Inflammatory macrophage treated with lipopolysaccharide for 4 hours (primary cell): ENCODE measurements at regions not wholly inside any gene's neighbourhood (a gene's known extent, or its start where the extent isn't known, plus 50 kb on each side); places are given as distances from the start of the nearest gene placed in this dataset.
A peak's percentile ranks its signal among the peaks of the same experiment; 100 is the strongest.

Experiments
- DNase-seq: peaks from one replicate; pipeline ENCODE4 v3.0.0-alpha.2; 2020

GRCh38 chr10:71025535-71025934, 137.2 kb upstream of the PCBD1 start:
- DNase-seq: no peak

- no peak for DNase-seq
These were observed 139.7 kb upstream of the PCBD1 start for GRCh38 chr10:71028066-71028465.

DNA sequence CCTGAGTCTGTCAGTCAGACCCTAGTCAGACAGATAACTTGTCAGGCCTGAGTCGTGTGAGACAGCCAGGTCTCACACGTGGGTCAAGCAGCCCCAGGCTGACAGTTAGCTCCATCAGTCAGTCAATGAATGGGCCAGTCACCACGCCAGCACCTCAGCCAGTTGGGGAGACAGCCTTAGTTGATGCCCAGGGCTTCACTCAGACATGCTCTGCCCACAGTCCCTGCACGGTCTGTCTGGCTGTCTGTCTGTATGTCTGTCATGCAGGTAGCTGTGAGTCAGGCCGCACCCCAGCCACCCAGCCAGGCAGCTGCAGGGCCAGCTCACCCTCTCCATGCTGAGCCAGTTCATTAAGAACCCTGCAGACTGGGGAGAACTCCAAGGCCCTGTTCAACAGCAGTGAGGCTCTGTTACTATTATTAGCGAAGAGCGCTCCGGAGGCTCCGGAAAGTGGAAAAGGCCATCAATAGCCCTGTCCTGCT, 141.1 kb upstream of the PCBD1 start:
- DNase-seq: no peak

DNA sequence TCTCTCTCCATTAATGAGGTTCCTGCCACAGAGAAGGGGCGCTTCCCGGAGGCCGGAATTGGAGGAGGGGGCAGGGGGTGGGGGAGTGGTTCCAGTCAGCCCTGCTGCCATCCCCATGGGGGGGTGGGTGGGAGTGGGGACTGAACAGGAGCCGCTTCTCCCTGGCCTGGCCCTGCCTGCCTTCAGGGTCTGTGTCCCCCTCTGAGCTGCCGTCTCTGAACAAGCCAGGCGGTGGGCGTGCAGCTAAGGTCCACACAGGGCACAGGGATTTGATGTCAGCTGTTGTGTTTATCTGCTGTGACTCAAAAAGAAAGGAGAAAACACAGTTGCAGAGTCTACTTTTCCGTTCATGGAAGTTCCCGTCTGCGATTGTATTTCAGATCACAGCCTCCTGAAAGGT, 141.5 kb upstream of the PCBD1 start:
- DNase-seq: no peak

- no peak for DNase-seq
These were observed 142.7 kb upstream of the PCBD1 start for GRCh38 chr10:71031026-71031425.

DNA sequence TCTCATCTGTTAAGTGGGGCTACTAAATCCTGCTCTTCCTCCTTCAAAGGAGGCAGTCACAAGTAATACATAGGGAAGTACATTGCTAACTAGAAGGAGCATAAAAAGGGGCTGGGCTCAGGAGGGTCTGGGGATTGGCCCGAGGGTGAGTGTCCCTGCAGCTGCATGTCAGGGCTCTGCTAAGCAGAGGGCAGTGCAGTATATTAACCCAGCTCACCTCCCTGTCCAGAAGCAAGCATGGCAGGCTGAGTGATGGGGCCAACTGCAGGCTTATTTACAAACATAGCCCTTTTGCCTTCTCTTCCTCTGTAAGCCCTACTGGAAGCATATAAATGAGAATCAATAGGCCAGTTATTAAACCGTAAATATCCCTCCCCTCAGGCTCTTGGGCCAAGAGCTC, 143.2 kb upstream of the PCBD1 start:
- no peak for DNase-seq

DNA sequence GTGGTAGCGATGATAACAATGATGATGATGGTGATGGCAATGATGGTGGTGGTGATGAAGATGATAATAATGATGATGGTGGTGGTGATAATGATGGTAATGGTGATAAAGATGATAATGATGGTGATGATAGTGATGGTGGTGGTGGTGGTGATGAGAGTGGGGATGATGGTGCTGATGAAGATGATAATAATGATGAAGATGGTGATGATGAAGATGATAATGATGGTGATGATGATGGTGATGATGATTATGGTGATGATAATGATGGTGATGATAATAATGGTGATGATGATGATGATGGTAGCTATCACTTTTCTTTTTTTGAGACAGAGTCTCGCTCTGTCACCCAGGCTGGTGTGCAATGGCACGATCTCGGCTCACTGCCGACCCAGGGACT, 144.5 kb upstream of the PCBD1 start:
- DNase-seq: no peak

GRCh38 chr10:71033396-71033980, 145.1 kb upstream of the PCBD1 start:
- DNase-seq: no peak

DNA sequence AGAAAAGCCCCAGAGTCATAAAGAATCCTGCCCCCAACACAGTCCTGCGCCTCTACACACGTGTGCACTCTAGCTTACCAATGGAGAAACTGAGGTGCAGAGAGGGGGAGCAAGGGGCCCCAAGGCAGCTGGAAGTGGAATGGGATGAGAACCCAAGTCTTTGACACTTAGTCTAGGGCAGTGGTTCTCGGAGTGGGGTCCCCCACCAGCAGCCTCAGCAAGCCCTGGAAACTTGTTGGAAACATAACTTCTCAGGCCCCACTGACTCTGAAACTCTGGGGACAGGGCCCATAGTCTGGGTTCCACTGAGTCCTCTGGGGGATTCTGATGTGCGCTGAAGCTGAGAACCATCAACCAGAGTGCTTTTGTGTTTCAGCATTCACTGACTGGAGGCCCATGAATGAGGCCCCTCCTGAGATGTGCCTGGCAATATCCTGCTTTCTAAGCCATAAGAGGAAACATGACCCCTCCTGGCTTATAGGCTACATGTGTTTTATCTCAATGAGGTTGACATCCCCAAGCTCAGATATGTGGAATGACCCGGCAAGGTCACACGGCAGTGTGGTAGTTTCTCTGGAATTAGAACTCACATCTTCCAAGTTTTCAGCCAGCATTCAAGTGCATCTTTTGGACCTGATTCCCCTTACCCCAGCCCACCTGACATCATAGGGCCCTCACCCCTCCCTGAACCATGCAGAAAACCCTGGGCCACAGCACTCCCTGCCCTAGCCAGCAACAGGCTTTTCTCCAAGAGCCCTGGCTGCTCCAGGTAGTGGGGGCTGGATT, 147.3 kb upstream of the PCBD1 start:
- no peak for DNase-seq

DNA sequence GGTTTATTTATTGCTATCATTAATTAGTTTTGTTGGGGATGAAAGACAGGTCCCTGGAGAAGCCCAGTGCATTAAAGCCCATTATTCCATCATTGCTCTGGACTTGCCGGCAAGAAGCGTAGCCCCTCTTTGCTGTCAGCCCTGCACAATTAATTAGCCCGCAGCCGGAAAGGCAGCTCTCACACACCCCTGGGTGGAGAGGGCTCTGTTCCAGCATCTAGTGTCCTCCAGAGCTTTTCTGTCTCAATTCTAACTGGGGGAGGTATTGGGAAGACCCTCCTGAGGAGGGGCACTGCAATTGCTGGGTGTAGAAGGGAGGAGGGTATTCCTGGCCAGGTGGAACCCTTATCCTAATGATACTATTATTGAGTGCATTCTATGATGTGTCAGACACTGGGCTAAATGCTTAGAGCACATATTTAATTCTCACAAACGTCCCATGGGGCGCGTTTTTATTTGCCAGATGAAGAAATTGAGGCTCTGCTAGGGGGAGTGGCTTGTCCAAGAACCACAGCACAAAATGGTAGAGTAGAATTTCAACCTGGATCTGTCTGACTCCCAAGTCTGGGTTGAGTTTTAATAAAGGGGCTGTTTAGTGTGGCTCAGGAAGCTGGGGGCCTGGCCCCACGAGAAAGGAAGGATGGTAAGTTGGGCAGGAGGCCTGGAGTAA, 148.1 kb upstream of the PCBD1 start:
- DNase-seq: no peak

DNA sequence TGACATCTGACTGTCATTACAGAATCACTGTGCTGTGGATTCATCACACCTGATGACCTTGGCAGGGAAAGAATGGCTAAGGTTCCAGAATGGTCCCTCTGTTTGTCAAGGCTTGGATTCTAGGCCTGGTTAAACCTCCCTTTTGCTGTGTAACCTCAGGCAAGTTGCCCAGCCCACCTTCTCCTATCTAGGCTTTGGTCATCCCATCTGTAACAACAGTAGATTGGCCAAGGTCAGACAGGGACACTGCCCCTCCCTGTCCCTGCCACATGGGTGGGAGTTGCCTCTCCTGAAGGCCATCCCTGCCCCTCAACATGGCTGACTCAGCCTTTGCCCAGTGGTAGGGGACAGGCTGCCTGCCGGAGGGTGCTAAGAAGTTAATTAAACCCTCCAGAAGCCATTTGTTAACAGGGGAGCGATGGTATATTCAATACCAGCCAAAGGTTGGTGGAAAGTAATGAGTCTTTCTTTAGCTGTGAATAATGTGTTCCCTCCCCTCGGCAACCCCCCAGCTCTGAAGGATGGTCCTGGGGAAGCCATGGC, 149.8 kb upstream of the PCBD1 start:
- DNase-seq: no peak

- no peak for DNase-seq
These were observed 150.6 kb upstream of the PCBD1 start for GRCh38 chr10:71038921-71039320.

GRCh38 chr10:71039551-71039950, 151.2 kb upstream of the PCBD1 start:
- DNase-seq: no peak

- DNase-seq: no peak
These were observed 152.0 kb upstream of the PCBD1 start for GRCh38 chr10:71040343-71040742.

DNA sequence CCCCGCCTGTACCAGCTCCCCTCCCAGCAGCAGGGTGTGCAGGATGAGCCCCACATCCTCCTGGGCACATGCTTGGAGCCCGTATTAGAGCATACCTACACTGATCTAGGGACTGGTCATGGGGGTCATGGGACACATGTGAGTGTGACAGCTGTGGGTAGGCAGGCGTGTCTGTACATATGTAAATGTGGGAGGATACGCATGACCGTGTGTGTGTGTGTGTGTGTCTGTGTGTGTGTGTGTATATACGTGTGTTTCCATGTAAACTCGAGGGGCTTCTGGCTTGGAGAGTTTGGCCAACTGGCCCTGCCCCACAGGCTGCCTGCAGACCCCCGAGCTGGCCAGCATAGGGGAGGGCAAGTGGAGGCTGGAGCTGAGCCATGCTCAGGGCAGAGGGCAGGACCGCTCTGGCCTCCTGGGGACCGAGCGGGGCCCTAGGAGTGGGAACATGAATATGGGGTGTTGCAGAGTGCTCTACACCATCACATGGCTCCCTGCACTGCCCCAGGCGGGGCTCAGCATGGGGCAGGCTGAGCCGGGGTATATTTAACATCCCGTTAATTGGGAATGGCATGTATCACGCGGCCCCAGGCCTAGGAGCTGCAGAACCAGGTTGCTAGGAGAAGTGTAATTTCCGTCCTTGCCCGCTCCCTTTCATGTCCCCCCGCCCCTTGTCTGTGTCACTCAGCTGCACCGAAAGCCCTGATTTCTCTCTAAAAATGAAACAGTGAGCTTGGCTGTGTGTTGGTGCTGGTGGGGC, 152.7 kb upstream of the PCBD1 start:
- no peak for DNase-seq

DNA sequence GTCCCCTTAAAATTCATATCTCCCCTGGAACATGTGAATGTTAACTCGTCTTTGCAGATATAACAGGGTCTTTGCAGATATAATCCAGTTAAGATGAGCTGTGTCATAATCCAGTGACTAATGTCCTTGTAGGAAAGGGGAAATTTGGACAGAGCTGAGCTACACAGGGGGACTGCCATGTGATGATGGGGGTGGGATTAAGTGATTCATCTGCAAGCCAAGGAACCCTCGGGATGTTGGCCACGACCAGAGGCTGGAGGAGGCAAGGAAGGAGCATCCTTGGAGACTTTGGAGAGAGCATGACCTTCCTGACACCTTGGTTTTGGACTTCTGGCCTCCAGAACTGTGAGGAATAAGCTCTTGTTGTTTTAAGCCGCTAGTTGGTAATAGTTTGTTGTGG, 153.9 kb upstream of the PCBD1 start:
- DNase-seq: peak; percentile 73

DNA sequence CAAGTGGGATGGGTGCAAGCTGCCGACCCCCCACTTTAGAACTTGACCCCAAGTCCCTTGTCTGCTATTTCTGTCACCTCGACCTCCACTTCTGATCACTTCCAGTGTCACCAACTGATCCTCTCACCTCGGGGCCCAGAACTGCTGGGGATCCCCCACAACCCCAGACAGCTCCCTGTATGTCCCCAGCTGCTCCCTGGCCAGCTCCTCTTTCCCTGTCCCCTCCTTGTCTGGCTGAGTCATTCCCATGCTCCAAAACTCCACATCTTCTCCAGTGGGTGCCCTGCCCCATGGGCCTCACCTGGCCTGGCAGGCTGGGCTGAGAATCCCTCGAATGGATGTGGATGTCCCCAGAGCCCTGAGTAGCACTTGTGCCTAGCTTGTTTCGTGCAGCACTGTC, 154.3 kb upstream of the PCBD1 start:
- DNase-seq: no peak

DNA sequence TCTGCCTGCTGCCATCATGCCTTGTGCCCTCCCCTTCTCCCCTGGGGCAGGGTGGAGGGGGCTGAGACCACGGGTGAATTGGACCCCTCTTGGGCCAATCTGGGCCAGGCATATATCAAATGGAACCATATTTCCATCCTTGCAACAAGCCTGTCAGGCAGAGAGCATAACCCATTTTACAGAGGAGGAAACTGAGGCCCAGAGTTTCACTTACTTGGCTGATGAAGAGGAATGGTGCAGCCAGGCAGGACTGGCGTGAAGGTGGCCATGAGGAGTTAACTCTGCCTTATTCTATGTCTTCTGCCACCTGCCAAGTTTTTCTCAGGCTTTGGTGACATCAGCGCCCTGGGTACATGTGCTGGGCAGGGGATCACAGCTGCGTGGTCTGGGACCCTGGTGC, 155.5 kb upstream of the PCBD1 start:
- DNase-seq: no peak

DNA sequence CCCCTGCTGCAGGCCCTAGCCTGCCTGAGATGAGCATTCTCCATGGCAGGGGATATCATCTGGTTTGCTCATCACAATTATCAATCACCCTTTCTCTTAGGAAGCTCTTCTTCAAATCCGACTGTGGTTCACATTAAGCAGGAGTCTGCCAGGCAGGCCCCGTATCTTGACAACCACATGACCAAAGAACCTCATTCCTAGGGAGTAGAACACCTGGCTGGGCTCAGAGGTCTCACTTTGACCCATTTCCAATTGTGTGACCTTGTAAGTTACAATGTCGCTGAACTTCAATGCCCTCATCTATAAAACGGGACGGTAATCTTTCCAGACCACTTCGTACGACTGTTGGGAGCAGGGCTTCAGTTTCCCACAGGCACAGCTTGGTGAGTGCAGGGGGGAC, 156.4 kb upstream of the PCBD1 start:
- DNase-seq: no peak

DNA sequence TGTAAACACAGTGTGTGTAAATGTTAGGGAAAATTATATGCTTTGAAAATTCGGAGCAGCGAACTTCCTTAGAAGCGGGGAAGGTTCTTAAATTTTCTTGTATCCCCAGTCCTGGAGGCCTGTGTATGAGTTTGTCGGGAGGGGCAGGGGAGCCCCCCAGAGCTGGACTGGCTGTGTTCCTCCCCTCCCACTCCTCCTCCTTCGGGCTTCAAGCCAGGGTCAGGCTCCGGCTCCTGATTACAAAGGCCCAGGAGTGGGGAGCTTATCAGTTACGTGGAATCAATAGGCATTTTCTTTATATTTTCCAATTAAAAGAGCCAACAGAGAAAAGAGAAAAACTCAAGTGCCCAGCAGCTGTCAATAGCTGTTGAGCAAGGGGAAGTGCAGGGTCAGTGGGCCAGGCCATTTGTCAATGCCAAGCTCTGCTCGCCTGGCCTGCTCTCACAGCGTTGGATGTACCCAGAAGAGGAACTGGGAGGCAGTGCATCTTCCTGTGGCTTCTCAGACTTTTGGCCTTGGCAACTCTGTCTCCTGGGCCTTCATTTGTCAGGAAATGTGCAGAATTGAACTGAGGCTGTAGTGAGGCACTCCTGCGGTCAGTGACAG, 156.9 kb upstream of the PCBD1 start:
- DNase-seq: peak; percentile 87

GRCh38 chr10:71045936-71046335, 157.6 kb upstream of the PCBD1 start:
- no peak for DNase-seq

DNA sequence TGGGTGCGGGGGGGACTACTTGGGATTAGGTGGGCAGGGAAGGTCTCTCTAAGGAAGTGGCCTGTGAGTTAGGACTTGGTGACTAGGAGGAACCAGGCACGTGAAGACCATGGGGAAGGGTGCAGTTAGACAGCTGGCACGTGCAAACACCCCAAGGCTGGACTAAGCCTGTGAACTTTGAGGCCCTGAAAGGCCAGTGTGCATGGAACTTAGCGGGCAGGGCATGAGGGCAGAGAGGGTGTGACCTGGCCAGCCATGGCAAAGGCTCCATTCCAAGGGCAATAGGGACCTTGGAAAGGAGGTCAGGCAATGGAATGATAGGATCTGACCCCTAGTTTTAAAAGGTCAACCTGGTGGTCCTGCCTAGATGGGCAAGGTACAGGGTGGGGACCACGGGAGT, 158.4 kb upstream of the PCBD1 start:
- no peak for DNase-seq
